Spleen (tissue), 7 donors: ENCODE measurements at regions not wholly inside any gene's neighbourhood (a gene's known extent, or its start where the extent isn't known, plus 50 kb on each side); places are given as distances from the start of the nearest gene placed in this dataset.

Experiments used
- CTCF ChIP-seq, 11 experiments: fragments of 200-600 bp in 7 of 11; fragments of 450-650 bp in 4 of 11; sonication (generic) in 4 of 11; IDR thresholded peaks in 8 of 11; conservative IDR thresholded peaks in 3 of 11; 1 replicate in 7 of 11; 2 replicates in 4 of 11; pipeline versions ENCODE4 v1.4.0 to v1.8.0; 2016 to 2021; ENCODE audit warnings: antibody characterized with exemption in 11 of 11, inconsistent platforms in 4 of 11, mild to moderate bottlenecking in 1 of 11
- POLR2A ChIP-seq, 3 donors: fragments of 450-650 bp; IDR thresholded peaks; one replicate each; pipeline ENCODE4 v1.5.1; 2017; ENCODE audit warnings: antibody characterized with exemption in 3 of 3, mild to moderate bottlenecking in 1 of 3
- POLR2AphosphoS5 ChIP-seq, 3 donors: sonication (generic); formaldehyde crosslinking; IDR thresholded peaks; one replicate each; pipeline ENCODE4 v1.5.1; 2017; ENCODE audit warnings: antibody characterized with exemption in 3 of 3
- donor health status: DM: no; HTN: no; CAD: no; lungs with moderate emphysema.
- donor health status: DM: no; HTN: no; CAD: no.
- donor health status: DM: no; HTN: no; CAD: no.

DNA sequence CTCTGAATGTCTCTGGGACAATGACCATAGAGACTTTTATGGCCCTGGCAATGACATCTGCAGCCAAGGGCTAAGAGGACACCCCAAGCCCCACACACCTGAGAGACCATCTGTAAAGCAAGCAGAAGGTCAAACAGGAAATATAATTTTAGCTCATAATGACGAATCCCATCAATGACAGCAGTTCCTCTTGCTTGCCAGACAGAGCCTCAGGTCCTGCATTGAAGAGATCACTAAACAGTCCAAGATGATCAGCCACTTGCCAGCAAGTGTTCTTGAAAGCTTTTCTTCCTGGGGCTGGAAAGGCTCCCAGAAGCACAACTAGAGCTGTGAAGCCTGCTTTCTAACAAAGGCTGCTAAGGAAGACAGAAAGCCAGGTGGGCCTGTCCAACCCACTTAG, 993.7 kb upstream of the AUTS2 start:
- TF ChIP-seq POLR2A (IDR thresholded peaks at IDR 0.05) = no peak
- no peak for TF ChIP-seq CTCF (IDR thresholded peaks at IDR 0.05 in 8 of 11, conservative IDR thresholded peaks at IDR 0.05 in 3 of 11)
- TF ChIP-seq POLR2AphosphoS5 (IDR thresholded peaks at IDR 0.05) = no peak
